HepG2 (cell line): ENCODE measurements at regions not wholly inside any gene's neighbourhood (a gene's known extent, or its start where the extent isn't known, plus 50 kb on each side); places are given as distances from the start of the nearest gene placed in this dataset.

Source experiments
- ATAC-seq: fragments of 200-7000 bp; cut with Tn5 transposase; 3 replicates; pipeline ENCODE4 v1.9.1; 2020; ENCODE audit warnings: mild to moderate bottlenecking, moderate library complexity
- BruUV-seq: library from RNA; stranded (reverse); fragments of 400-500 nt; replicated peaks from 2 replicates; lab custom pipeline; 2021; lab: Mats Ljungman, UMichigan
- CTCF ChIA-PET: fragments of 300-600 bp; formaldehyde crosslinking; extraction: SDS; loops from one replicate; lab custom pipeline; 2021; ENCODE audit warnings: low total read pairs, inconsistent platforms, low intra/inter-chr PET ratio; lab: Yijun Ruan, JAX
- POLR2A ChIA-PET: fragments of 350-600 bp; sonication (Branson Sonifier 250); formaldehyde crosslinking; loops from one replicate; lab custom pipeline; 2020; ENCODE audit warnings: antibody characterized with exemption, inconsistent platforms; lab: Yijun Ruan, JAX
- DNase-seq: peaks from one replicate; pipeline ENCODE4 v3.0.0-alpha.2; 2015; ENCODE audit warnings: low spot score
- FAIRE-seq: peaks from 3 replicates; lab custom pipeline; 2011; peaks lifted over from hg19 to GRCh38; lab: Jason Lieb, UNC
- H2AFZ ChIP-seq: one replicate; pipeline ENCODE4 v1.6.1; 2011; ENCODE audit warnings: low read length, inconsistent platforms
- H3K27ac ChIP-seq: fragments of 300-600 bp; 3 replicates; pipeline ENCODE4 v1.8.0; 2011; ENCODE audit warnings: mixed run types, mild to moderate bottlenecking, mixed read lengths, low read length, inconsistent platforms; ENCODE audit not compliant: insufficient read depth; ENCODE audit errors: extremely low read length
- H3K27me3 ChIP-seq, 2 experiments: fragments of 200-600 bp in 1 of 2; 2 replicates in 1 of 2; 3 replicates in 1 of 2; pipeline versions ENCODE4 v1.6.0 to v1.8.0; 2011; ENCODE audit warnings: low read length in 2 of 2, mild to moderate bottlenecking in 2 of 2, moderate library complexity in 2 of 2, inconsistent platforms in 1 of 2; ENCODE audit not compliant: insufficient read depth in 2 of 2, control insufficient read depth in 1 of 2
- H3K36me3 ChIP-seq, 2 experiments: fragments of 200-600 bp in 1 of 2; replicated peaks in 1 of 2; 2 replicates in 1 of 2; 3 replicates in 1 of 2; pipeline versions ENCODE4 v1.5.1 to v1.8.0; 2011; ENCODE audit warnings: low read length in 2 of 2, inconsistent platforms in 1 of 2; ENCODE audit not compliant: insufficient read depth in 2 of 2, control insufficient read depth in 1 of 2
- H3K4me1 ChIP-seq: 2 replicates; pipeline ENCODE4 v1.5.1; 2012; ENCODE audit warnings: low read length, inconsistent platforms; ENCODE audit not compliant: insufficient read depth
- H3K4me2 ChIP-seq: 2 replicates; pipeline ENCODE4 v1.6.0; 2011; ENCODE audit warnings: low read depth, low read length, inconsistent platforms
- H3K4me3 ChIP-seq, 3 experiments: fragments of 200-600 bp in 1 of 3; sonication (generic), shearing (Covaris generic) in 1 of 3; replicated peaks in 1 of 3; 2 replicates each; pipeline ENCODE4 v1.5.1; 2011 to 2016; ENCODE audit warnings: low read length in 3 of 3, inconsistent platforms in 2 of 3, low read depth in 2 of 3, mild to moderate bottlenecking in 2 of 3, control low read depth in 1 of 3, mixed read lengths in 1 of 3; ENCODE audit not compliant: insufficient read depth in 1 of 3
- H3K79me2 ChIP-seq: one replicate; pipeline ENCODE4 v1.6.1; 2011; ENCODE audit warnings: low read length, inconsistent platforms; ENCODE audit not compliant: insufficient read depth
- H3K9ac ChIP-seq: 2 replicates; pipeline ENCODE4 v1.6.0; 2011; ENCODE audit warnings: mild to moderate bottlenecking, low read depth, low read length, inconsistent platforms; ENCODE audit not compliant: insufficient read depth
- H3K9me3 ChIP-seq: 2 replicates; pipeline ENCODE4 v1.5.1; 2012; ENCODE audit warnings: mild to moderate bottlenecking, low read length
- H4K20me1 ChIP-seq: 2 replicates; pipeline ENCODE4 v1.6.0; 2011; ENCODE audit warnings: inconsistent platforms, mild to moderate bottlenecking, low read length, moderate library complexity; ENCODE audit not compliant: insufficient read depth
- HNF1B ChIP-seq: sonication (generic); formaldehyde crosslinking; IDR thresholded peaks from 2 replicates; pipeline ENCODE4 v1.5.1; 2020; ENCODE audit warnings: mild to moderate bottlenecking, moderate library complexity, missing genetic modification reagents
- JUNB ChIP-seq: sonication (generic); formaldehyde crosslinking; IDR thresholded peaks from 2 replicates; pipeline ENCODE4 v1.8.0; 2022; ENCODE audit warnings: missing genetic modification reagents, mild to moderate bottlenecking, borderline replicate concordance
- MED8 ChIP-seq: sonication (generic); formaldehyde crosslinking; IDR thresholded peaks from 2 replicates; pipeline ENCODE4 v1.8.1; 2023; ENCODE audit warnings: mild to moderate bottlenecking, missing genetic modification reagents; ENCODE audit not compliant: insufficient replicate concordance
- NFATC3 ChIP-seq: sonication (generic); formaldehyde crosslinking; IDR thresholded peaks from 2 replicates; pipeline ENCODE4 v1.5.1; 2020; ENCODE audit warnings: mild to moderate bottlenecking, missing genetic modification reagents
- NPAS2 ChIP-seq: sonication (generic); formaldehyde crosslinking; IDR thresholded peaks from 2 replicates; pipeline ENCODE4 v1.8.0; 2022; ENCODE audit warnings: mild to moderate bottlenecking, missing genetic modification reagents, borderline replicate concordance
- RARG ChIP-seq: sonication (generic); formaldehyde crosslinking; IDR thresholded peaks from 2 replicates; pipeline ENCODE4 v1.4.0; 2020; ENCODE audit warnings: low read depth, mild to moderate bottlenecking, missing genetic modification reagents
- RFXAP ChIP-seq: sonication (generic); formaldehyde crosslinking; IDR thresholded peaks from 2 replicates; pipeline ENCODE4 v1.4.0; 2020; ENCODE audit warnings: missing genetic modification reagents, borderline replicate concordance
- SMYD3 ChIP-seq: sonication (generic); formaldehyde crosslinking; IDR thresholded peaks from 2 replicates; pipeline ENCODE4 v1.8.1; 2023; ENCODE audit warnings: mild to moderate bottlenecking, missing genetic modification reagents
- SNAPC5 ChIP-seq: sonication (generic); formaldehyde crosslinking; IDR thresholded peaks from 2 replicates; pipeline ENCODE4 v1.8.1; 2023; ENCODE audit warnings: mild to moderate bottlenecking, missing genetic modification reagents, borderline replicate concordance
- TFE3 ChIP-seq: IDR thresholded peaks from 2 replicates; pipeline ENCODE4 v1.6.1; 2016
- TOPORS ChIP-seq: sonication (generic); formaldehyde crosslinking; IDR thresholded peaks from 2 replicates; pipeline ENCODE4 v1.8.0; 2023; ENCODE audit warnings: mild to moderate bottlenecking, missing genetic modification reagents
- ZKSCAN8 ChIP-seq: IDR thresholded peaks from 2 replicates; pipeline ENCODE4 v1.6.1; 2016; ENCODE audit warnings: borderline replicate concordance, missing genetic modification reagents, missing compliant biosample characterization
- ZNF281 ChIP-seq: sonication (generic); formaldehyde crosslinking; IDR thresholded peaks from 2 replicates; pipeline ENCODE4 v1.4.0; 2020; ENCODE audit warnings: missing genetic modification reagents, borderline replicate concordance
- ZNF326 ChIP-seq: sonication (generic); formaldehyde crosslinking; IDR thresholded peaks from 2 replicates; pipeline ENCODE4 v1.4.0; 2020; ENCODE audit warnings: missing genetic modification reagents, borderline replicate concordance
- ZNF343 ChIP-seq: sonication (generic); formaldehyde crosslinking; IDR thresholded peaks from 2 replicates; pipeline ENCODE4 v1.4.0; 2020; ENCODE audit warnings: mild to moderate bottlenecking, missing genetic modification reagents
- ZNF557 ChIP-seq: sonication (generic); formaldehyde crosslinking; IDR thresholded peaks from 2 replicates; pipeline ENCODE4 v1.4.0; 2020; ENCODE audit warnings: missing genetic modification reagents
- ZSCAN20 ChIP-seq: sonication (generic); formaldehyde crosslinking; IDR thresholded peaks from 2 replicates; pipeline ENCODE4 v1.4.0; 2020; ENCODE audit warnings: missing genetic modification reagents, mild to moderate bottlenecking, borderline replicate concordance
- WGBS: methylation state at CpG from one replicate; pipeline ENCODE4 v1.1.6; 2017; ENCODE audit warnings: low lambda C conversion rate; 5-methylcytosine and 5-hydroxymethylcytosine counted together
- in situ Hi-C: cut with HindIII; loops from 2 replicates; pipeline ENCODE4 v1.10.0; 2017; ENCODE audit warnings: low pct_unique_long_range_greater_than_20kb; ENCODE audit not compliant: extremely low pct_ligation_motif_present
- intact Hi-C: fragments of 100-400 bp; cut with micrococcal nuclease; formaldehyde crosslinking; loops from one replicate; pipeline ENCODE4 v1.10.0; 2022; ENCODE audit not compliant: unreplicated experiment
- TF ChIP-seq, protein P1 (sequence below): sonication (generic); formaldehyde crosslinking; IDR thresholded peaks from 2 replicates; pipeline ENCODE4 v1.8.1; 2022; ENCODE audit warnings: mild to moderate bottlenecking, missing genetic modification reagents

GRCh38 chr7:32239764-32240163, 169.6 kb upstream of the PDE1C start:
- no peak overlapping the region for H2AFZ ChIP-seq
- 38% methylated on average over 1 of the region's 1 CpG for WGBS
- H3K79me2 ChIP-seq, result no peaks in the 10 kb centered on the region
- intact Hi-C loops, result no loop called here
- H3K4me1 ChIP-seq, result no peaks in the 10 kb centered on the region
- H4K20me1 ChIP-seq, result no peaks in the 10 kb centered on the region
- ATAC-seq, result no peak
- in situ Hi-C loops, result no loop called here
- no TSS peak for BruUV-seq
- peaks cover 5% of the 10 kb centered on the region; the same call in 1 of the 2 replicates for H3K9me3 ChIP-seq
- no peak overlapping the region for H3K9ac ChIP-seq
- DNase-seq, result no peak
- TF ChIP-seq HNF1B (CRISPR knock-in tag), result no peak
- no peak for TF ChIP-seq RARG
- TF ChIP-seq, protein P1, sequence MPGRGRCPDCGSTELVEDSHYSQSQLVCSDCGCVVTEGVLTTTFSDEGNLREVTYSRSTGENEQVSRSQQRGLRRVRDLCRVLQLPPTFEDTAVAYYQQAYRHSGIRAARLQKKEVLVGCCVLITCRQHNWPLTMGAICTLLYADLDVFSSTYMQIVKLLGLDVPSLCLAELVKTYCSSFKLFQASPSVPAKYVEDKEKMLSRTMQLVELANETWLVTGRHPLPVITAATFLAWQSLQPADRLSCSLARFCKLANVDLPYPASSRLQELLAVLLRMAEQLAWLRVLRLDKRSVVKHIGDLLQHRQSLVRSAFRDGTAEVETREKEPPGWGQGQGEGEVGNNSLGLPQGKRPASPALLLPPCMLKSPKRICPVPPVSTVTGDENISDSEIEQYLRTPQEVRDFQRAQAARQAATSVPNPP (CRISPR knock-in tag), result no peak
- TF ChIP-seq SMYD3 (CRISPR knock-in tag), result no peak
- TF ChIP-seq TFE3 (CRISPR knock-in tag), result no peak
- no peak for TF ChIP-seq NFATC3
- TF ChIP-seq ZSCAN20 (CRISPR knock-in tag), result no peak
- no peak for TF ChIP-seq SNAPC5 (CRISPR knock-in tag)
- no peak for TF ChIP-seq ZNF343 (CRISPR knock-in tag)
- TF ChIP-seq ZNF281 (CRISPR knock-in tag), result no peak
- TF ChIP-seq ZNF326 (CRISPR knock-in tag), result no peak
- TF ChIP-seq RFXAP (CRISPR knock-in tag), result no peak
- TF ChIP-seq NPAS2 (CRISPR knock-in tag), result no peak
- TF ChIP-seq MED8, result no peak
- TF ChIP-seq TOPORS (CRISPR knock-in tag), result no peak
- TF ChIP-seq JUNB (CRISPR knock-in tag), result no peak
- TF ChIP-seq ZNF557 (CRISPR knock-in tag), result no peak
- no peak for TF ChIP-seq ZKSCAN8
- TF ChIP-seq, all 625 proteins: peak for 0
- H3K27me3 ChIP-seq, result no peaks in the 10 kb centered on the region
- ChIA-PET CTCF (no interaction called here), POLR2A (no interaction called here)
- no peaks in the 10 kb centered on the region for H3K36me3 ChIP-seq
- no peak overlapping the region for H3K4me3 ChIP-seq
- H3K4me2 ChIP-seq, result no peak overlapping the region
- no peak for FAIRE-seq
- no peak overlapping the region for H3K27ac ChIP-seq
